ENCODE measurements at regions not wholly inside any gene's neighbourhood (a gene's known extent, or its start where the extent isn't known, plus 50 kb on each side); places are given as distances from the start of the nearest gene placed in this dataset.

DNA sequence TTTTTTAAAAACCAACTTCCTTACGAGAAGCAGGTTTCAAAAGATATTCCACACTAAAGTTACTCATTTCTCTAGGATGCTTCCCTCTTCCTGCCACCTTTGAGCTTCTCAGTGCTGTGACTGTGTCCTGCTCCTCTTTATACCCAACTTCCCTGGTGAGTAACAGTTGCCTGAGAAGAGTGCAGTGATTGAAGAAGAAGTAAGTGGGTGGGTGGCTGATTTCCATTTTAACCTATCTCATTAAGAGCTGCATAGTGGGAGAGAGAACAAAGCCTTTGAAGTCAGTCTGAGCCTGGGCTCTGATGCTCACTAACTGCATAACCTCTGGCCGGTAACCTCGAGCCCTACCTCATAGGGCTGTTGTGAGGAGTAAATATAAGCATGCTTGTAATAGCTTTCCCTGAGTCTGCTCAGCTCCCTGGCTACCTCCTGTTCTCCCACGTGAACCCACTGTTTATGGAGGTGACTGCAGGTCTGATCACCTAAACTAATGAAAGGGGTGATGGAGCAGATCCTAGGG lies 977.3 kb downstream of the UQCRFS1 start:
- no CpG with 5 or more reads among the region's 4 CpGs for WGBS (ENCODE audit: extremely low coverage, insufficient read length, low lambda C conversion rate)
- no peak overlapping the region for H2AK5ac ChIP-seq (ENCODE audit: insufficient read length, low read length)
- H3K79me2 ChIP-seq (ENCODE audit: insufficient read depth, low read length): no peaks in the 10 kb centered on the region
- H3K27ac Mint-ChIP-seq: no peak overlapping the region
- no peak overlapping the region for H2BK120ac ChIP-seq (ENCODE audit: low read depth, low read length, poor library complexity, severe bottlenecking)
- no peak overlapping the region for H3K4me3 Mint-ChIP-seq
- no peak overlapping the region for H4K8ac ChIP-seq (replicated peaks; ENCODE audit: insufficient read length, low read depth, low read length)
- H4K5ac ChIP-seq (ENCODE audit: insufficient read length, low read depth, low read length): no peak overlapping the region
- H3K14ac ChIP-seq (ENCODE audit: insufficient read depth, low read length): no peak overlapping the region
- no peak overlapping the region for H2AFZ ChIP-seq (ENCODE audit: low read length)
- H3K27me3 Mint-ChIP-seq (ENCODE audit: low read depth): no peaks in the 10 kb centered on the region; the same call in 1 of the 2 replicates
- H3K56ac ChIP-seq (ENCODE audit: insufficient read length, low read depth, low read length): no peak overlapping the region
- H3K27me3 ChIP-seq (ENCODE audit: insufficient read depth, low read length): no peaks in the 10 kb centered on the region
- no peak for DNase-seq
- H3K79me1 ChIP-seq (ENCODE audit: insufficient read depth, low read depth, low read length, poor library complexity, severe bottlenecking): no peaks in the 10 kb centered on the region
- H3K4ac ChIP-seq (ENCODE audit: low read depth, low read length): no peak overlapping the region
- H3K4me1 ChIP-seq (ENCODE audit: insufficient read depth, low read length): no peaks in the 10 kb centered on the region
- H2BK15ac ChIP-seq (ENCODE audit: low read depth, low read length): no peak overlapping the region
- H3T11ph ChIP-seq (ENCODE audit: low read length): no peak overlapping the region
- H3K9ac ChIP-seq (ENCODE audit: extremely low read depth, insufficient read length, low read length): no peak overlapping the region
- TF ChIP-seq CTCF (conservative IDR thresholded peaks at IDR 0.05): no peak
- H3K23ac ChIP-seq (ENCODE audit: insufficient read length, low read depth, low read length): no peak overlapping the region
- H3K4me2 ChIP-seq (ENCODE audit: insufficient read depth, insufficient read length, low read length): no peak overlapping the region
- no peaks in the 10 kb centered on the region for H4K20me1 ChIP-seq (ENCODE audit: control insufficient read depth, insufficient read depth, insufficient read length)
- H2BK12ac ChIP-seq (ENCODE audit: insufficient read length, low read depth, low read length): no peak overlapping the region
- H3K23me2 ChIP-seq (ENCODE audit: insufficient read length, low read depth, low read length, poor library complexity, severe bottlenecking): no peaks in the 10 kb centered on the region
- no peak overlapping the region for H3K27ac ChIP-seq (ENCODE audit: insufficient read length, low read depth, low read length)
- H3K36me3 Mint-ChIP-seq (ENCODE audit: insufficient read depth in 1 of 3, low read depth in 3 of 3): no peaks in the 10 kb centered on the region
- H3K4me1 Mint-ChIP-seq: peaks cover 16 to 17% of the 10 kb centered on the region in 2 experiments
- H3K9me3 Mint-ChIP-seq: no peaks in the 10 kb centered on the region
- no peaks in the 10 kb centered on the region for H3K9me3 ChIP-seq (ENCODE audit: control insufficient read depth, low read depth, low read length)
- H2BK5ac ChIP-seq (ENCODE audit: insufficient read length, low read length): no peak overlapping the region
- no peak overlapping the region for H2BK20ac ChIP-seq (ENCODE audit: low read depth, low read length, poor library complexity, severe bottlenecking)
- no peak overlapping the region for H4K91ac ChIP-seq (ENCODE audit: insufficient read length, low read depth, low read length)
- H3K18ac ChIP-seq (ENCODE audit: insufficient read length, low read depth, low read length): no peak overlapping the region
